ELR (cell line): ENCODE measurements at regions not wholly inside any gene's neighbourhood (a gene's known extent, or its start where the extent isn't known, plus 50 kb on each side); places are given as distances from the start of the nearest gene placed in this dataset.

Experiments
- DNase-seq: peaks from one replicate; pipeline ENCODE4 v3.0.0-alpha.2; 2015; ENCODE audit warnings: low read depth

DNA sequence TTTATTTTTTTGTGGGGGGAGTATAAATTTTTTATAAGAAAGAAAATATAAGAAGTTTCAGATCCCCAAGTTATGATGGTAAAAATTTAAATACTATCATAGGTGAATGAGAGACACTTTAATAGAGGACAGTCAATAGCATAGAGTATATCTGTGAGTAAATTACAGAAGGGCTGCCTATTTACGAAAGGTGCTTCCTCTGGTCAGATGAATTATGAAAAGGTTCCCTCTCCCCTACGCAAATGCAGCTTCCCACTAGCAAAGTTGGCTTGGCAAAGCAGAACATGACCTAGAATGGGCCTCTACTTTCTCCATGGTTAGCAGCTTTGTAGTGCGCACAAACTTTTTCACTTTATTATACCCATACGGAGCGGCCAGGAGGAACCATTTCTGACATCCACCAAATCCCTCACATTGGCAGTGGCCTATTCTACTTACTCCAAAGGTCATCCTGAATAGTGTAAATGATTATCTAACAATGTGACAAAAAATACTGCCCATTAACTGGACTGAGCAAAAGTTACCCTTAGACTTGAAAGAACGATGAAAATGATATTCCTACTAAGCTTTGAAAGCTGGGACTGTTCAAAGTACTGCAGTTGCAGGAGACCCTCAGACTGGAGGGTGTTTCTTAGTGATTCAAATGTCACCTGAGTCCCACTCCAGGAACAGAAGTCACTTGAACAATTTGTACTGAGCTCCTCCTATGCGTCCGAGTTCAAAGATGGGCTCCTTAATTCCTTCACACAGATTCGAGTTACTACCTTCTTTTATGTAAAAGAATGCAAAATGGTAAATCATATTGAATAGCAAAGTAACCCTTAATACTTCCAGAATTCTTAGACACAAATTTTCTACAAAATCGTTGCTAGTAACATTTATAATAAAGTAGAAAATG lies 148.5 kb downstream of the NOL4 start:
- no peak for DNase-seq

DNA sequence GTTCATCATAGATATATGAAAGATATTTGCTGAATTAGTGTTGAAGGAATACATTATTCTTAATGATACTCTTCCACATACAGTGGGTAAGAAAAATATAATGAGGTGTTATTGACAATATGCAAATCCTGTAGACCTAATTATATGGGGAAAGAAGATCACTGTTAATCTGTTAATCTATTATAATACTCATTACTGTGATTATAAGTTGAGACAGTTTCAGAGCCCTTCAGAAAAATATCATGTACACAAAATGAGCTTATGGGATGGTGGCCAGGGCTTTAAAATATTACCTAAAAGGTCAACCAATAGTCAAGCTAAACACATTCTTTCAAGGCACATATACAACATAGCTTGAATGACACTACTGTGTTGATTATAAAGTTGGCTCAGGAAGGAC lies 163.5 kb downstream of the NOL4 start:
- no peak for DNase-seq

- no peak for DNase-seq
These were observed 169.5 kb downstream of the NOL4 start for GRCh38 chr18:34055227-34055626.

GRCh38 chr18:34050661-34051060 lies 174.1 kb downstream of the NOL4 start:
- DNase-seq: no peak

DNA sequence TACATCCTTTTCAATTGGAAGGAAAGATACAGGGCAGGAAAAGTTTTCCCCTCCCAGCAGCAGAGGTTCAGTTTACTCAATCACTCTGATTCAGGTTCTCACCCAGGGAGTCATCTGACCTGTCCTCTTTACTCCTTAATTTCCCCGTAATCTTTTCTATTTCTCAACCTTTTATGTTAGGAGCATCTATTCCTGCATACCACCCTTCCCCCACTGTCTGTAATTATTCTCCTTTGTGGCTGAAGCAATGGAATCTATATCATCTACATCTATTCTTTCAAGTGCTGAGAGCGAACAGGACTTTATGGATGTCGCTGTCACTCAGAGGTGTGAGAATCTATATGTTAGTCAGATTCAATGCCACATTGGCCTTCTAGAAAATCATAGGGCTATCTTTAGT lies 175.2 kb downstream of the NOL4 start:
- no peak for DNase-seq

DNA sequence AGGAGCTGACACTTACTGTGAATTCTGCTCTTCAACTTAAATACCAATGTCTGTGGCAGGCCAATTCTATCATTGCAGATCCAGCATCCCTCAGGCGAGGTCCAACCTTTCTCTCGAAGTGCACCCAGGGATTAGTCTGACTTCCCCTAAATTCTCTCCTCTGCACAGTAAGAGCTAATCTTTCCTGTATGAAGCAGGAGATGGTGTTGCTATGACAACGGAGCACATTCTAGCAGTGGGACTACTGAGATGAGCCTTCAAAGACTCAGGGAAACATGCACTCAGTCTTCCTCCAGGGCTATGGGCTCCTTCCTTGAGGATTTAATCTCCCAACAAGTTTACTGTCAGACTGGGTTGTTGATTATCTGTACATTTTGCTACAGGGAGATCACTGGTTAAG lies 176.3 kb downstream of the NOL4 start:
- DNase-seq: no peak

GRCh38 chr18:34042423-34043146 lies 182.1 kb downstream of the NOL4 start:
- DNase-seq: no peak

DNA sequence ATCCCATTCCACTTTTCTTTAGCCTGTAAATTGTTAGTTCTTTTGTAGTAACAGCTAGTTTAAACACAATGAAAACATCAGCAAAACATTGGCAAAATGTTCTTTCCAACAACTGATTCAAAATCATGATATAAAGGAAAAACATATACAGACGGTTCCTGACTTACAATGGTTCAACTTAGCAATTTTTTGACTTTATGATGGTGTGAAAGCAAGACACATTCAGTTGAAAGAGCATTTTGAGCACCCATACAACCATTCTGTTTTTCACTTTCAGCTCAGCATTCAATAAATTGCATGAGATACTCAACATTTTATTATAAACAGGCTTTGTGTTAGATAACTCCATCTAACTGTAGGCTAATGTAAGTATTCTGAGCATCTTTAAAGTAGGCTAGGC lies 185.1 kb downstream of the NOL4 start:
- DNase-seq: no peak

DNA sequence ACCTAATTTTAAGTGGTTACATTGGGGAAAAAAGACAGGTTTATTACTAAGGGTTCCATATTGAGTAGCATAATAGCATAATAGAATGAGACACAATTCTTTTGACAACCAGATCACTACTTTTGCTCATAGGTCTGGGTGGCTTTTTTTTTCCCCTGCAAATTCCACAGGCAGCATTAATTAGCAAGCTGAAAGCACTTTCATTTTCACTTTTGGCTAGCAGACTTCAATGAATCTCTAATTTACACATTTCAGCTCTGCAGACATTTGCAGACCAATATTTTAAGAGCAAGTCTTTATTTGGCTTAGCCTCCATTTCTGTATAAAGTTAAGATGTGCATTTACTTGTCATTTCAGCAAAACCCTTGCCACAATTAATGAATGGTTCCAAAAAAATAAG lies 185.5 kb downstream of the NOL4 start:
- no peak for DNase-seq

GRCh38 chr18:34038086-34038485 lies 186.6 kb downstream of the NOL4 start:
- DNase-seq: no peak

- no peak for DNase-seq
These were observed 190.7 kb downstream of the NOL4 start for GRCh38 chr18:34033968-34034367.

DNA sequence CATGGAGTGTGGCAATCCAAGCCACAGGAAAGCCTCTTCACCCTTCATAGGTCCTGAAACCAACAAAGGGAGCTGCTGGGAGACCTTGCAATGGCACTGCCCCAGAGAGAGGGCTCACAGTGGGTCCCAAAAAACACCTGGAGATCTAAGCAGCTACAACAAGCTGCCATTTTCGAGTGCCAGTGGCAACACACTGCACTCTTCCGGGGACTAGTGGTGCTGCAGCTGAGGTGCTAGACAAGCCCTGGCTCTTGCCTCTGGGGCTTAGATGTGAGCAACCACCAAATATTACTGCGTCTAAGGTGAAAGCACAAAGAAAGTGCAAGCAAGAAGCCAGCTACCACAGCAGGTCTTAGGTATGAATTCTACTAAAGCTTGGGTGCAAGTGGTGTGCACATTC lies 192.9 kb downstream of the NOL4 start:
- no peak for DNase-seq

GRCh38 chr18:34028324-34028723 lies 196.4 kb downstream of the NOL4 start:
- no peak for DNase-seq

DNA sequence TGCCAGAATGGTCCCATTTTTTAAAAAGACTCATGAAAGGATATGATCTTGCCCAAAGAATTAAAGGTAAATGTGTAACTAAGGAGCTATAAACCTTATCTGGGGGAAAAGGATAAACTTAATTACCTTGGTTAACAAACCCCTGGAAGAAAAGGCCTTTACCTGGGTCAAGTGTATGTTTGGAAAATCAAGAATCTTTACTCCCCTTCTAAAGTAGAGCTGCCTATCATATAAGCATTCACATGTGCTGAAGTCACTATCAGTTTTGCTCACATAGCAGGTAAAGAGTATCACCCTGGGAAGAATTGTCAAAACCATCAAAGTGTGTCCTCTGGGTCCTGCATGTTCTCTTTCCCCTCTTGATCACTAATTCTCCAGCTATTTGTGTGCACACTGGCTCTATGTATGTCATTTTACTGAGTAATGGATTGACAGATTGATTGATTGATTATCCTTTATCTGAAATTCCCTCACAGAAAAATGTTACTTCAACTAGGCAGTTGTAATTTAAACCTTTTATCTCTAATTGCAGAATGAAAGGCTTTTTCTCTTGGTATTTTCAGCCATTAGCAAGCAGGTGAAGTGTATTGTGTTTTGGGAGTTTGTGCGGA lies 199.4 kb downstream of the NOL4 start:
- DNase-seq: no peak

DNA sequence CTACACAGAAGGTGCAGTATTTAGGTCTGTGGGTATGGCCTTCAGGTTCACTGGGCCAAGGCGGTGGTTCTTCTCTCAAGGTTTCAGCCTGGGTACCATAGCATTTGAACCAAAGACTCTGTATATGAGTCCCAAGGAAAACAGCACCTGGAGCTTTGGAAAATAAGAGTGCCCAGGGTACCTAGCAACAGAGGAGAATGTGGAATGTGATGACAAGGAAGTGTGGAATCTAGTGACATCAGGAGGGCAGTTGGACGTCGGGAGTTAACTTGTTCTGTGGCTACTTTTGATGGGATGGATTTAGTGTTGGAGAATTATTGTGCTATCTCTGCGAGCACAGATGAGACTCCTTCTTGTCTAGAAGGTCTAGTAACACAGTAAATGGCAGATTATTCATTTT lies 201.2 kb downstream of the NOL4 start:
- DNase-seq: no peak

DNA sequence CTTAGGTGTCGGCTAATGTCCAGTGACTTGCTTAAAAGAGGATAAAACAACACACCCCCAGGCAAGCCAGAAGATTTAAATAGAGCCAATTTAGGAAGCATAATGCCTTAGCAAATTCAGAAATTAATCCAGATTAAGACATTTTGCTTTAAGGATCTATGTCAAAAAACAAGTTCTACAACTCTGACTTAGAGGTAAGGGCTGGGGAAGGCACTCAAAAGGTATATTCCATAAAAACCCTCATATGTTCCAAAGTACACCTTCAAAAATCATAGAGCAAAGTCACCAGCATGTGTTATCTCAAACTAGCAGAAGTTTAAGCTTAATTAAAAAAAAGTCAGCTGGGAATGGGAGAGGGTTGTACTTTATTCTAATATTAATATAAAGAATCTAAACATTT lies 206.4 kb downstream of the NOL4 start:
- DNase-seq: no peak

- DNase-seq: no peak
These were observed 221.0 kb downstream of the NOL4 start for GRCh38 chr18:34003687-34004086.

DNA sequence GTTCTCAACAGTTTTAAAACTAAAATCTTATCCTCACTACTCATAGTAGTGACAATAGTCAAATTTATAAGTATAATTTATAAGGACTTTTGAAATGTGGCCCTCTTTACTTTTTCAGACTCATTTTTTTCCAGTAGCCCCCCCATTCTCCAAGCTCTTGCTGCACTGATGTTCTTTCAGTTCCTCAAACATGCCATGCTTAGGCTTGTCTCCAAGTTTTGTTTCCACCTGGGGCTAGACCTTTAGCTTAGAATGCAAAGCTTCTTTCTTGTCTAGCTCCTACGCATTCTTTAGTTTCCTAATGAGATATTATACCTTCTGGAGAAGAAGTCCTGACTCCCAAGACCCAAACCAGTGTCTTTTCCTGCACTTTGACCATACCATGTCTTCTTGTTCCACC lies 222.6 kb downstream of the NOL4 start:
- DNase-seq: no peak

GRCh38 chr18:34001376-34001775 lies 223.3 kb downstream of the NOL4 start:
- no peak for DNase-seq

GRCh38 chr18:33987206-33987605 lies 237.5 kb downstream of the NOL4 start:
- no peak for DNase-seq

GRCh38 chr18:33983126-33983525 lies 241.6 kb downstream of the NOL4 start:
- DNase-seq: no peak

GRCh38 chr18:33960417-33960816 lies 264.3 kb downstream of the NOL4 start:
- DNase-seq: no peak

DNA sequence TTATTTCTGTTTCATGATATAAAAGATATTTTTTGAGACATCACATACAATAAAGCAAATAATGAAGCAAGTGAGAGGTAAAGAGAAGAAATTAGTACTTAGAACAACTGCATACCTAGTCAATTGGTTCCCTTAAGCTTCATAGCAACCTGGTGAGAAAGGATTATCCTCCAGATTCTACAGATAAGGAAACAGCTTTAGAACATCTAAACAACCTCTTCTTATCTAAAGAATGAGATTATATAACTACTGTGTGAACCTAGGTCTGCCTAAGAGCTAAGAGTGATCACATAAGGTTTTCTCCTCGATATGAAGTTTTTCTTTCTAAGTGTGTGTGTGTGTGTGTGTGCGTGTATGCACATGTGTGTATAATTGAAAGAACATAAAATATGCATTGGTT lies 265.1 kb downstream of the NOL4 start:
- no peak for DNase-seq
